Calu3 (cell line): ENCODE measurements at regions not wholly inside any gene's neighbourhood (a gene's known extent, or its start where the extent isn't known, plus 50 kb on each side); places are given as distances from the start of the nearest gene placed in this dataset.

Experiments used
- BruUV-seq: library from RNA; stranded (reverse); fragments of 400-500 nt; replicated peaks from 2 replicates; lab custom pipeline; 2021; lab: Mats Ljungman, UMichigan
- CTCF ChIA-PET: fragments of 300-600 bp; sonication (Branson Sonifier 250); formaldehyde crosslinking; loops from one replicate; lab custom pipeline; 2022; ENCODE audit warnings: antibody characterized with exemption; lab: Charles Lee
- DNase-seq: peaks from one replicate; pipeline ENCODE4 v3.0.0; 2022
- H3K27ac Mint-ChIP-seq: one replicate; pipeline ENCODE4 v1.8.0; 2022; ENCODE audit warnings: mixed read lengths; ENCODE audit not compliant: unreplicated experiment
- H3K27me3 Mint-ChIP-seq: one replicate; pipeline ENCODE4 v1.8.0; 2022; ENCODE audit warnings: mixed read lengths; ENCODE audit not compliant: unreplicated experiment
- H3K36me3 Mint-ChIP-seq: one replicate; pipeline ENCODE4 v1.8.0; 2022; ENCODE audit warnings: mild to moderate bottlenecking, moderate library complexity, mixed read lengths; ENCODE audit not compliant: insufficient read depth, unreplicated experiment
- H3K4me1 Mint-ChIP-seq: one replicate; pipeline ENCODE4 v1.8.0; 2022; ENCODE audit warnings: mild to moderate bottlenecking, low read depth, mixed read lengths; ENCODE audit not compliant: unreplicated experiment
- H3K4me3 Mint-ChIP-seq: one replicate; pipeline ENCODE4 v1.8.0; 2022; ENCODE audit warnings: mild to moderate bottlenecking, low read depth, moderate library complexity, mixed read lengths; ENCODE audit not compliant: unreplicated experiment
- H3K9me3 Mint-ChIP-seq: one replicate; pipeline ENCODE4 v1.8.0; 2022; ENCODE audit warnings: low read depth, mixed read lengths; ENCODE audit not compliant: unreplicated experiment
- CTCF ChIP-seq: fragments of 200-600 bp; IDR thresholded peaks from one replicate; pipeline ENCODE4 v1.8.0; 2022; ENCODE audit warnings: antibody characterized with exemption; ENCODE audit not compliant: unreplicated experiment
- intact Hi-C: fragments of 100-400 bp; cut with micrococcal nuclease; formaldehyde crosslinking; loops from one replicate; pipeline ENCODE4 v1.10.0; 2022; ENCODE audit not compliant: unreplicated experiment

GRCh38 chrX:110435196-110435595 lies 76.5 kb downstream of the RTL9 start:
- H3K27ac Mint-ChIP-seq, result no peak overlapping the region
- no peak for TF ChIP-seq CTCF
- DNase-seq, result no peak
- H3K27me3 Mint-ChIP-seq, result peaks cover 100% of the 10 kb centered on the region
- no TSS peak for BruUV-seq
- intact Hi-C loops, result no loop called here
- CTCF ChIA-PET, result no interaction called here
- H3K36me3 Mint-ChIP-seq, result no peaks in the 10 kb centered on the region
- no peaks in the 10 kb centered on the region for H3K4me1 Mint-ChIP-seq
- no peak overlapping the region for H3K4me3 Mint-ChIP-seq
- no peaks in the 10 kb centered on the region for H3K9me3 Mint-ChIP-seq

- Mint-ChIP-seq H3K36me3 (no peaks in the 10 kb centered on the region), H3K4me3 (no peak overlapping the region), H3K27me3 (peaks cover 94% of the 10 kb centered on the region), H3K27ac (no peak overlapping the region), H3K4me1 (no peaks in the 10 kb centered on the region), H3K9me3 (no peaks in the 10 kb centered on the region)
- CTCF ChIA-PET, result no interaction called here
- no TSS peak for BruUV-seq
- intact Hi-C loops, result no loop called here
- no peak for DNase-seq
- TF ChIP-seq CTCF, result no peak
Measured at GRCh38 chrX:110436523-110436922, 77.9 kb downstream of the RTL9 start.

- Mint-ChIP-seq H3K36me3 (no peaks in the 10 kb centered on the region), H3K4me1 (no peaks in the 10 kb centered on the region), H3K27me3 (peaks cover 94% of the 10 kb centered on the region), H3K9me3 (no peaks in the 10 kb centered on the region), H3K4me3 (no peak overlapping the region), H3K27ac (no peak overlapping the region)
- CTCF ChIA-PET, result no interaction called here
- no peak for TF ChIP-seq CTCF
- intact Hi-C loops, result no loop called here
- no peak for DNase-seq
- BruUV-seq, result no TSS peak
Measured at GRCh38 chrX:110437686-110438085, 79.0 kb downstream of the RTL9 start.

GRCh38 chrX:110440016-110440805 lies 81.6 kb downstream of the RTL9 start:
- H3K4me3 Mint-ChIP-seq, result no peak overlapping the region
- DNase-seq, result no peak
- peaks cover 94% of the 10 kb centered on the region for H3K27me3 Mint-ChIP-seq
- no TSS peak for BruUV-seq
- no peaks in the 10 kb centered on the region for H3K36me3 Mint-ChIP-seq
- no peaks in the 10 kb centered on the region for H3K9me3 Mint-ChIP-seq
- CTCF ChIA-PET, result interaction anchor here (1.5 kb wide), 1 partner anchor 407 kb away, joined by 3 read pairs; no protein-coding TSS in a partner anchor
- intact Hi-C loops, result no loop called here
- H3K27ac Mint-ChIP-seq, result no peak overlapping the region
- H3K4me1 Mint-ChIP-seq, result no peaks in the 10 kb centered on the region
- no peak for TF ChIP-seq CTCF
